ENCODE measurements at regions not wholly inside any gene's neighbourhood (a gene's known extent, or its start where the extent isn't known, plus 50 kb on each side); places are given as distances from the start of the nearest gene placed in this dataset.

GRCh38 chr5:167177736-167178135 is 1113.7 kb upstream of the WWC1 start:
- H3F3A ChIP-seq (ENCODE audit: insufficient read depth, low read length), result no peaks in the 10 kb centered on the region
- no peaks in the 10 kb centered on the region; the same call in 1 of the 2 replicates for H3K27me3 ChIP-seq (ENCODE audit: insufficient read depth, low read length)
- no peaks in the 10 kb centered on the region for H3K9me2 ChIP-seq (ENCODE audit: low read depth, low read length)
- no peaks in the 10 kb centered on the region for H4K20me1 ChIP-seq (ENCODE audit: insufficient read depth, low read length)
- H2AFZ ChIP-seq (ENCODE audit: low read length), result no peak overlapping the region
- TF ChIP-seq CTCF (IDR thresholded peaks at IDR 0.05; ENCODE audit: low read length) (no peak), EZH2 (IDR thresholded peaks at IDR 0.05; ENCODE audit: borderline replicate concordance, low read length) (no peak)
- H3K27ac ChIP-seq (ENCODE audit: low read depth, low read length, poor library complexity, severe bottlenecking), result no peak overlapping the region
- no peaks in the 10 kb centered on the region for H3K36me3 ChIP-seq (ENCODE audit: insufficient read depth, low read length)
- no peaks in the 10 kb centered on the region for H3K9me3 ChIP-seq (ENCODE audit: low read length)
- H3K79me2 ChIP-seq (ENCODE audit: insufficient read depth, low read length), result no peaks in the 10 kb centered on the region
- H3K9ac ChIP-seq (ENCODE audit: low read length), result no peak overlapping the region
- H3K4me1 ChIP-seq (ENCODE audit: insufficient read depth, low read length, severe bottlenecking), result no peaks in the 10 kb centered on the region
- no peak overlapping the region for H3K4me2 ChIP-seq (ENCODE audit: low read length)
- no peak overlapping the region for H3K4me3 ChIP-seq (ENCODE audit: low read depth, low read length, poor library complexity, severe bottlenecking)

GRCh38 chr5:167180906-167181305 is 1110.5 kb upstream of the WWC1 start:
- Histone ChIP-seq H3K4me2 (ENCODE audit: low read length) (no peak overlapping the region), H4K20me1 (ENCODE audit: insufficient read depth, low read length) (no peaks in the 10 kb centered on the region), H3K9ac (ENCODE audit: low read length) (no peak overlapping the region), H3K36me3 (ENCODE audit: insufficient read depth, low read length) (no peaks in the 10 kb centered on the region), H3K9me2 (ENCODE audit: low read depth, low read length) (no peaks in the 10 kb centered on the region), H3K27ac (ENCODE audit: low read depth, low read length, poor library complexity, severe bottlenecking) (no peak overlapping the region), H2AFZ (ENCODE audit: low read length) (no peak overlapping the region), H3K4me3 (ENCODE audit: low read depth, low read length, poor library complexity, severe bottlenecking) (no peak overlapping the region), H3F3A (ENCODE audit: insufficient read depth, low read length) (no peaks in the 10 kb centered on the region), H3K27me3 (ENCODE audit: insufficient read depth, low read length) (peaks cover 3% of the 10 kb centered on the region; the same call in 1 of the 2 replicates), H3K4me1 (ENCODE audit: insufficient read depth, low read length, severe bottlenecking) (no peaks in the 10 kb centered on the region), H3K9me3 (ENCODE audit: low read length) (no peaks in the 10 kb centered on the region), H3K79me2 (ENCODE audit: insufficient read depth, low read length) (no peaks in the 10 kb centered on the region)
- TF ChIP-seq CTCF (IDR thresholded peaks at IDR 0.05; ENCODE audit: low read length) (no peak), EZH2 (IDR thresholded peaks at IDR 0.05; ENCODE audit: borderline replicate concordance, low read length) (no peak)

- H3F3A ChIP-seq (ENCODE audit: insufficient read depth, low read length), result no peaks in the 10 kb centered on the region
- no peaks in the 10 kb centered on the region for H3K27me3 ChIP-seq (ENCODE audit: insufficient read depth, low read length)
- no peak overlapping the region for H3K4me2 ChIP-seq (ENCODE audit: low read length)
- H3K4me3 ChIP-seq (ENCODE audit: low read depth, low read length, poor library complexity, severe bottlenecking), result no peak overlapping the region
- no peaks in the 10 kb centered on the region for H3K4me1 ChIP-seq (ENCODE audit: insufficient read depth, low read length, severe bottlenecking)
- no peak overlapping the region for H3K9ac ChIP-seq (ENCODE audit: low read length)
- TF ChIP-seq EZH2 (IDR thresholded peaks at IDR 0.05; ENCODE audit: borderline replicate concordance, low read length) (no peak), CTCF (IDR thresholded peaks at IDR 0.05; ENCODE audit: low read length) (no peak)
- H3K9me3 ChIP-seq (ENCODE audit: low read length), result no peaks in the 10 kb centered on the region
- H2AFZ ChIP-seq (ENCODE audit: low read length), result no peak overlapping the region
- no peaks in the 10 kb centered on the region for H3K9me2 ChIP-seq (ENCODE audit: low read depth, low read length)
- H4K20me1 ChIP-seq (ENCODE audit: insufficient read depth, low read length), result no peaks in the 10 kb centered on the region
- H3K79me2 ChIP-seq (ENCODE audit: insufficient read depth, low read length), result no peaks in the 10 kb centered on the region
- H3K27ac ChIP-seq (ENCODE audit: low read depth, low read length, poor library complexity, severe bottlenecking), result no peak overlapping the region
- no peaks in the 10 kb centered on the region for H3K36me3 ChIP-seq (ENCODE audit: insufficient read depth, low read length)
Measured at GRCh38 chr5:167205881-167206280, 1085.6 kb upstream of the WWC1 start.
